Mesendoderm (in vitro differentiated cells): ENCODE measurements at regions not wholly inside any gene's neighbourhood (a gene's known extent, or its start where the extent isn't known, plus 50 kb on each side); places are given as distances from the start of the nearest gene placed in this dataset.

Experiments
- DNase-seq: peaks from one replicate; pipeline ENCODE4 v3.0.0; 2013
- H2AK5ac ChIP-seq: 2 replicates; pipeline ENCODE4 v1.6.1; 2013; ENCODE audit warnings: low read length, inconsistent platforms
- H2BK120ac ChIP-seq: 2 replicates; pipeline ENCODE4 v1.6.1; 2013; ENCODE audit warnings: low read depth, mild to moderate bottlenecking, low read length, moderate library complexity, mixed read lengths
- H2BK15ac ChIP-seq: replicated peaks from 2 replicates; pipeline ENCODE4 v1.6.1; 2013; ENCODE audit warnings: low read depth, mild to moderate bottlenecking, moderate library complexity
- H2BK5ac ChIP-seq: 2 replicates; pipeline ENCODE4 v1.6.1; 2013; ENCODE audit warnings: low read length, inconsistent platforms
- H3K18ac ChIP-seq: 2 replicates; pipeline ENCODE4 v1.6.1; 2013; ENCODE audit warnings: mild to moderate bottlenecking, low read length, mixed read lengths
- H3K23ac ChIP-seq: one replicate; pipeline ENCODE4 v1.6.1; 2013; ENCODE audit warnings: low read length
- H3K27ac ChIP-seq: 2 replicates; pipeline ENCODE4 v1.5.1; 2013; ENCODE audit warnings: low read depth, mild to moderate bottlenecking, inconsistent platforms, low read length, moderate library complexity
- H3K27me3 ChIP-seq: 2 replicates; pipeline ENCODE4 v1.6.1; 2013; ENCODE audit warnings: low read length, control low read depth, mild to moderate bottlenecking, inconsistent platforms; ENCODE audit not compliant: insufficient read depth, poor library complexity
- H3K36me3 ChIP-seq: 2 replicates; pipeline ENCODE4 v1.6.1; 2013; ENCODE audit warnings: low read length, inconsistent platforms; ENCODE audit not compliant: control insufficient read depth, insufficient read depth
- H3K4ac ChIP-seq: one replicate; pipeline ENCODE4 v1.6.1; 2013; ENCODE audit warnings: low read depth, mild to moderate bottlenecking, low read length, moderate library complexity
- H3K4me1 ChIP-seq: 2 replicates; pipeline ENCODE4 v1.6.1; 2013; ENCODE audit warnings: low read depth, low read length, inconsistent platforms; ENCODE audit not compliant: control insufficient read depth
- H3K4me2 ChIP-seq: 2 replicates; pipeline ENCODE4 v1.6.1; 2013; ENCODE audit warnings: low read length
- H3K4me3 ChIP-seq: 2 replicates; pipeline ENCODE4 v1.5.1; 2013; ENCODE audit warnings: mild to moderate bottlenecking, low read length
- H3K56ac ChIP-seq: one replicate; pipeline ENCODE4 v1.6.1; 2013; ENCODE audit warnings: low read length
- H3K79me1 ChIP-seq: 2 replicates; pipeline ENCODE4 v1.6.1; 2013; ENCODE audit warnings: low read length, inconsistent platforms
- H3K79me2 ChIP-seq: 2 replicates; pipeline ENCODE4 v1.6.1; 2013; ENCODE audit warnings: mild to moderate bottlenecking, low read length; ENCODE audit not compliant: control insufficient read depth, insufficient read depth
- H3K9ac ChIP-seq: 2 replicates; pipeline ENCODE4 v1.6.1; 2013; ENCODE audit warnings: low read length, inconsistent platforms
- H4K5ac ChIP-seq: one replicate; pipeline ENCODE4 v1.6.1; 2013; ENCODE audit warnings: low read length
- H4K8ac ChIP-seq: one replicate; pipeline ENCODE4 v1.6.1; 2013; ENCODE audit warnings: low read depth, mild to moderate bottlenecking, control low read depth, low read length, moderate library complexity
- WGBS: extraction: QIAGEN DNeasy Blood & Tissue Kit; methylation state at CpG from one replicate; pipeline ENCODE4 v1.1.7; 2013; ENCODE audit warnings: low lambda C conversion rate, missing lambda C conversion rate; ENCODE audit not compliant: insufficient coverage; ENCODE audit errors: extremely low coverage; 5-methylcytosine and 5-hydroxymethylcytosine counted together

- Histone ChIP-seq H4K5ac (no peak overlapping the region), H2BK120ac (no peak overlapping the region), H4K8ac (no peak overlapping the region), H2BK15ac (no peak overlapping the region), H3K27ac (no peak overlapping the region), H3K4me2 (no peak overlapping the region), H3K36me3 (no peaks in the 10 kb centered on the region), H2BK5ac (no peak overlapping the region), H3K56ac (no peak overlapping the region), H3K4me1 (no peaks in the 10 kb centered on the region), H3K9ac (no peak overlapping the region), H3K23ac (no peak overlapping the region), H3K79me2 (no peaks in the 10 kb centered on the region), H3K4ac (no peak overlapping the region), H3K79me1 (no peaks in the 10 kb centered on the region), H3K18ac (no peak overlapping the region), H2AK5ac (no peak overlapping the region), H3K4me3 (no peak overlapping the region), H3K27me3 (no peaks in the 10 kb centered on the region)
- no CpG with 5 or more reads among the region's 4 CpGs for WGBS
- no peak for DNase-seq
These were observed 128.4 kb upstream of the TMC3 start for GRCh38 chr15:81502439-81502838.

DNA sequence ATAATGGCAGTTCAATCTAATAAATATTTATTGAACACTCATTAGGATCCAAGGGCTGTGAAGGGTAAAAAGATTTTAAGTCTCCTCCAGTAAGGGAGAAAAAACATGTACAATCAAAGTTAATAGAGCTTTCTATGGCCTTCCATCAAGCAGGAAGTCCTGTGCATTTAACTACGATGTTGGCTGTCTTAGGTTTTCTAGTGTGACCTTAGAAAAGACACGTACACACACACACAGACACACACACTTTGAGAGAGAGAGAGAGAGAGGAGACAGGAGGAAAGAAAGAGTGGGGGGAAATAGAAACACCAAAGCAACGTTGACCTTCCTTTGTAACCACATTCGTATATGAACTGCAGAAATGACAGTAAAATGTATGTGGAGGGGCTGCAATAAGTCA lies 126.1 kb upstream of the TMC3 start:
- Histone ChIP-seq H3K56ac (no peak overlapping the region), H2BK120ac (no peak overlapping the region), H3K36me3 (no peaks in the 10 kb centered on the region), H3K4me2 (no peak overlapping the region), H3K79me1 (no peaks in the 10 kb centered on the region), H3K18ac (no peak overlapping the region), H3K4ac (no peak overlapping the region), H3K4me3 (no peak overlapping the region), H3K27me3 (no peaks in the 10 kb centered on the region), H4K5ac (no peak overlapping the region), H4K8ac (no peak overlapping the region), H2BK15ac (no peak overlapping the region), H2BK5ac (no peak overlapping the region), H3K79me2 (no peaks in the 10 kb centered on the region), H3K9ac (no peak overlapping the region), H3K27ac (no peak overlapping the region), H3K23ac (no peak overlapping the region), H3K4me1 (no peaks in the 10 kb centered on the region), H2AK5ac (no peak overlapping the region)
- WGBS = no CpG with 5 or more reads among the region's 4 CpGs
- no peak for DNase-seq

DNA sequence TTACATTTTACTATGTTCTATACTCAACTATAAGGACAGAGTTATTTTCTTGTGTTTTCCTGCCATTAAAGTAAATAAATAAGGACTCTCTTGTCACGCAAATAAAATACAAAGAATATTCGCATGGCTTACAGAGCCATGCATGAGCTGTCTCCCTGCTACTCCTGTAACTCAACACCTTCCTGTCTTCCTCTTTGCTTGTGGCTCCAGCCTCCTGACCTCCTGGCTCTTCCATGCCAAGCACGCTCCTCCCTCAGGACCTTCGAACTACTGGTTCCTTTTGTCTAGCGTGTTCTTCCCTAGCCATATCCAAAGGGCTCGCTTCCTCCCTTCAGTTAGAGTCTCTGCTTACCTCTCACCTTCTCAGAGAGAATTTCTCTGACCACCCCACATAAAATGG lies 124.3 kb upstream of the TMC3 start:
- H3K79me2 ChIP-seq = no peaks in the 10 kb centered on the region
- no peak overlapping the region for H3K9ac ChIP-seq
- no peak overlapping the region for H3K4me3 ChIP-seq
- H2BK5ac ChIP-seq = no peak overlapping the region
- no peaks in the 10 kb centered on the region for H3K4me1 ChIP-seq
- no peak overlapping the region for H3K4me2 ChIP-seq
- WGBS = no CpG with 5 or more reads among the region's 6 CpGs
- H3K27me3 ChIP-seq = no peaks in the 10 kb centered on the region
- no peaks in the 10 kb centered on the region for H3K36me3 ChIP-seq
- H3K27ac ChIP-seq = no peak overlapping the region
- no peak overlapping the region for H2AK5ac ChIP-seq
- no peak overlapping the region for H4K8ac ChIP-seq
- no peak overlapping the region for H3K18ac ChIP-seq
- no peak overlapping the region for H2BK15ac ChIP-seq
- H3K23ac ChIP-seq = no peak overlapping the region
- H3K56ac ChIP-seq = no peak overlapping the region
- no peak for DNase-seq
- no peak overlapping the region for H4K5ac ChIP-seq
- no peaks in the 10 kb centered on the region for H3K79me1 ChIP-seq
- H2BK120ac ChIP-seq = no peak overlapping the region
- no peak overlapping the region for H3K4ac ChIP-seq

- Histone ChIP-seq H2BK120ac (no peak overlapping the region), H2AK5ac (no peak overlapping the region), H3K27me3 (no peaks in the 10 kb centered on the region), H2BK15ac (no peak overlapping the region), H4K8ac (no peak overlapping the region), H3K4ac (no peak overlapping the region), H3K56ac (no peak overlapping the region), H3K4me3 (no peak overlapping the region), H2BK5ac (no peak overlapping the region), H3K79me1 (no peaks in the 10 kb centered on the region), H3K27ac (no peak overlapping the region), H3K36me3 (no peaks in the 10 kb centered on the region), H3K4me2 (no peak overlapping the region), H4K5ac (no peak overlapping the region), H3K9ac (no peak overlapping the region), H3K23ac (no peak overlapping the region), H3K4me1 (no peaks in the 10 kb centered on the region), H3K18ac (no peak overlapping the region), H3K79me2 (no peaks in the 10 kb centered on the region)
- no peak for DNase-seq
- no CpG with 5 or more reads among the region's 6 CpGs for WGBS
These were observed 123.2 kb upstream of the TMC3 start for GRCh38 chr15:81497238-81497637.

GRCh38 chr15:81495780-81496467 lies 121.9 kb upstream of the TMC3 start:
- Histone ChIP-seq H3K56ac (no peak overlapping the region), H3K27me3 (no peaks in the 10 kb centered on the region), H3K9ac (no peak overlapping the region), H2BK15ac (no peak overlapping the region), H3K36me3 (no peaks in the 10 kb centered on the region), H3K23ac (no peak overlapping the region), H3K4ac (no peak overlapping the region), H2BK5ac (no peak overlapping the region), H3K4me2 (no peak overlapping the region), H3K79me2 (no peaks in the 10 kb centered on the region), H4K5ac (no peak overlapping the region), H3K27ac (no peak overlapping the region), H3K4me3 (no peak overlapping the region), H2AK5ac (no peak overlapping the region), H3K4me1 (no peaks in the 10 kb centered on the region), H3K79me1 (no peaks in the 10 kb centered on the region), H3K18ac (no peak overlapping the region), H2BK120ac (no peak overlapping the region), H4K8ac (no peak overlapping the region)
- no CpG with 5 or more reads among the region's 8 CpGs for WGBS
- DNase-seq = no peak

DNA sequence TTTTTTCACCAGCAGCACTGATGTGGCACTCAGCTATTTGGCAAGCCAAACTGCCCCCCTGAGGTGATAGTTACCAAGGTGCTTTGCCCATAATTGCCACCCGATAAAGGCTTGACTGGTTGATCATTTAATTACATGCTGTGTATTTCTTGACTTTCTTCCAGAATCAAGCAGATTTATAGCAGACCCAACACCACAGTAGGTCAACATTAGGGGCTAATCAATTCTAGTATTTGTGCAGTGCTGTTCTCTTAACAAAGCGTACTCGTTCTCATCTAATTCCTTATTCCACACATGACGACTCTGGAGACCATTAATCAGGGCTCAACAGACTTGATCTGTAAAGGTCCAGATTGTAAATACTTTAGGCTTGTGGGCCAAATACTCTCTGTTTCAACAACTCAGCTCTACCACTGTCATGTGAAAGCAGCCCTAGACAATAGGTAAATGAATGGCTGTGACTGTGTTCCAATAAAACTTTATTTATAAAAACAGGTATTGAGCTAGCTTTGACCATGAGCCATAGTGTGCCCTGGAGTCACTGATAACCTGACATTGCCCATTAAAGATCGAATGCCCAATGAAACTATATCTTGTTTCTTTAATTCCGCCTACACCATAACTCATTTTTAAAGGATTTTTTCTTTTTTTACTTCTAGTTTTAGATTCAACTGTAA lies 119.1 kb upstream of the TMC3 start:
- WGBS = 100% methylated on average over 2 of the region's 6 CpGs
- Histone ChIP-seq H3K4me1 (no peaks in the 10 kb centered on the region), H3K56ac (no peak overlapping the region)

More for the DNA sequence above, 119.1 kb upstream of the TMC3 start:
- Histone ChIP-seq H3K27me3 (no peaks in the 10 kb centered on the region), H3K4ac (no peak overlapping the region), H4K5ac (no peak overlapping the region), H3K4me3 (no peak overlapping the region), H2AK5ac (no peak overlapping the region), H3K9ac (no peak overlapping the region), H3K23ac (no peak overlapping the region), H2BK120ac (no peak overlapping the region), H3K27ac (no peak overlapping the region), H2BK5ac (no peak overlapping the region), H3K36me3 (no peaks in the 10 kb centered on the region), H3K79me2 (no peaks in the 10 kb centered on the region), H2BK15ac (no peak overlapping the region), H3K18ac (no peak overlapping the region), H4K8ac (no peak overlapping the region), H3K79me1 (no peaks in the 10 kb centered on the region), H3K4me2 (no peak overlapping the region)
- no peak for DNase-seq
